Adipocyte (in vitro differentiated cells): ENCODE measurements at regions not wholly inside any gene's neighbourhood (a gene's known extent, or its start where the extent isn't known, plus 50 kb on each side); places are given as distances from the start of the nearest gene placed in this dataset.

Experiments
- DNase-seq: peaks from one replicate; pipeline ENCODE4 v3.0.0-alpha.2; 2015; ENCODE audit warnings: low read depth
- H3K27me3 ChIP-seq: replicated peaks from 2 replicates; pipeline ENCODE4 v1.7.0; 2013; ENCODE audit warnings: mild to moderate bottlenecking, low read length, moderate library complexity; ENCODE audit not compliant: control insufficient read depth, insufficient read depth
- H3K36me3 ChIP-seq: 2 replicates; pipeline ENCODE4 v1.7.0; 2013; ENCODE audit warnings: low read length, mild to moderate bottlenecking, moderate library complexity; ENCODE audit not compliant: control insufficient read depth, insufficient read depth, severe bottlenecking
- H3K4me1 ChIP-seq: 2 replicates; pipeline ENCODE4 v1.7.0; 2013; ENCODE audit warnings: mild to moderate bottlenecking, low read length, moderate library complexity; ENCODE audit not compliant: control insufficient read depth, insufficient read depth
- H3K4me3 ChIP-seq: 2 replicates; pipeline ENCODE4 v1.7.0; 2013; ENCODE audit warnings: mild to moderate bottlenecking, low read length, moderate library complexity
- H3K9ac ChIP-seq: 2 replicates; pipeline ENCODE4 v1.7.0; 2013; ENCODE audit warnings: mild to moderate bottlenecking, low read length, moderate library complexity
- H3K9me3 ChIP-seq: 2 replicates; pipeline ENCODE4 v1.7.0; 2013; ENCODE audit warnings: mild to moderate bottlenecking, low read length, moderate library complexity; ENCODE audit not compliant: control insufficient read depth

DNA sequence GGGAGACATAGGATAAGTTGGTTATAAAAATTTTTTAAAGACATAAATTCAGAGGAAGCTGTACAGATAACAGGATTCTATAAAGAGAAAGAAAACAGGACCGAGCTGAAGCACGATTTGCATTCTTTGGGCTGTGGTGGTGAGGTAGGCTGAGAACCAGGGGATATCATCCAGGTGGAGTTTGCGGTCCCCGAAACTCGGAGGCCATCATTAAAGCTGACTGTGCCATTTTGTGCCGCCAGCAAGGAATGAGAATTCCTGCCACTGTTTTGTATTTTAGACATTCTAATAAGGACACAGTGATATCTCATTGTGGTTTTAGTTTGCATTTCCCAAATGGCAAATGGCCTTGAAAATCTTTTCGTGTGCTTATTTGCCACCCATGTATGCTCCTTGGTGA lies 197.9 kb downstream of the IRF8 start:
- no peak overlapping the region for H3K9ac ChIP-seq
- no peaks in the 10 kb centered on the region for H3K36me3 ChIP-seq
- H3K27me3 ChIP-seq: peaks cover 49% of the 10 kb centered on the region
- no peak overlapping the region for H3K4me3 ChIP-seq
- H3K4me1 ChIP-seq: no peaks in the 10 kb centered on the region
- no peak for DNase-seq
- peaks cover 19% of the 10 kb centered on the region for H3K9me3 ChIP-seq

DNA sequence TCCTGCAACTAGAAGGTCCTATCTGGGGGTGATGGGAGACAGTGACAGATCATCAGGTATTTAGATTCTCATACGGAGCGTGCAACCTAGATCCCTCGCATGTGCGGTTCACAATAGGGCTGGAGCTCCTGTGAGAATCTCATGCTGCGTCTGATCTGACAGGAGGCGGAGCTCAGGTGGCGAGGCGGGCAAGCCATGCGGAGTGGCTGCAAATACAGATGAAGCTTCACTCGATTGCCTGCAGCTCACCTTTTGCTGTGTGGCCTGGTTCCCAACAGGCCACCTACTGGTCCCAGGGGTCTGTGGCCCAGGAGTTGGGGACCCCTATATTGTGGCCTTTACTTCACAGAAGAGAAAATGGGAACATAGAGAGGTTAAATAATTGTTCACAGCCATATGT lies 200.4 kb downstream of the IRF8 start:
- no peak for DNase-seq
- Histone ChIP-seq H3K9me3 (peaks cover 23% of the 10 kb centered on the region), H3K9ac (no peak overlapping the region), H3K4me3 (no peak overlapping the region), H3K4me1 (no peaks in the 10 kb centered on the region), H3K27me3 (peaks cover 56% of the 10 kb centered on the region), H3K36me3 (no peaks in the 10 kb centered on the region)

DNA sequence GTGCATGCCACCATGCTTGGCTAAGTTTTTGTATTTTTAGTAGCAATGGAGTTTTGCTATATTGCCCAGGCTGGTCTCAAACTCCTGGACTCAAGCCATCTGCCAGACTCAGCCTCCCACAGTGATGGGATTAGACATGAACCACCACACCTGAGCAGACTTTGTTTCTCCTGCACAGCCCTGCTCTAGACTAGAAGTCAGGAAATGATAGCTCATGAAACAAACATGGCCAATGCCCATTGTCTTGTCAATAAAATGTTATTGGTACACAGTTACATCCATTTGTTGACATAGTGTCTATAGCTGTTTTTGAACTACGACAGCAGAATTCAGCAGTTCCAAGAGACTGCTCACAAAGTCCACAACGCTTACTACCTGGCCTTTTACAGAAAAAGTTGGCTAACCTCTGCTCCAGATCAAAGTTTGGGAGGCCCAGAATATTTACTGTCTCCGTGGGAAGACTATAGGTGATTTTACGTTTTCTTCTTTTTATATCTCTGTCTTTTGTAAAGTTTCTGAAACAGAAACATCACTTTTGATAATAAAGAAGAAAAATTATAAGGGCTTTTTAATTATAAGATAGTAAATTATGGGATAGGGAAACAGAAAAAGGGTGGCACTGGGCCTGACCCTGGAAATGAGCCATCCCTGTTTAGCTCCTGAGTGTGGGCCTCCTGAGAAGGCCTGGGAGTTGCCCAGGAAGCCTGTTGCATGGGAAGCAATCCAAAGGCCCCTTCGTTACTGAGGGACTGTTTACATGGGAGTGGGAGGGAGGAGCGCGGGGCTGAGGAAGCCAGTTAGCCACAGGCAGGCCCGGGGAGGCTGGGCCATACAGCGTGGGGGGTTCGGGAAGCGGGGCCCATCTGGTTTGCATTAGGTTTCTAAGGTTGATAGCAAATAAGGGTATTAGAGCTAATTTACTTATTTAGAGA lies 201.5 kb downstream of the IRF8 start:
- H3K36me3 ChIP-seq: no peaks in the 10 kb centered on the region
- H3K9ac ChIP-seq: no peak overlapping the region
- peaks cover 56% of the 10 kb centered on the region for H3K27me3 ChIP-seq
- H3K4me3 ChIP-seq: no peak overlapping the region
- H3K9me3 ChIP-seq: peaks cover 23% of the 10 kb centered on the region
- DNase-seq: peak; percentile 25
- no peaks in the 10 kb centered on the region for H3K4me1 ChIP-seq

DNA sequence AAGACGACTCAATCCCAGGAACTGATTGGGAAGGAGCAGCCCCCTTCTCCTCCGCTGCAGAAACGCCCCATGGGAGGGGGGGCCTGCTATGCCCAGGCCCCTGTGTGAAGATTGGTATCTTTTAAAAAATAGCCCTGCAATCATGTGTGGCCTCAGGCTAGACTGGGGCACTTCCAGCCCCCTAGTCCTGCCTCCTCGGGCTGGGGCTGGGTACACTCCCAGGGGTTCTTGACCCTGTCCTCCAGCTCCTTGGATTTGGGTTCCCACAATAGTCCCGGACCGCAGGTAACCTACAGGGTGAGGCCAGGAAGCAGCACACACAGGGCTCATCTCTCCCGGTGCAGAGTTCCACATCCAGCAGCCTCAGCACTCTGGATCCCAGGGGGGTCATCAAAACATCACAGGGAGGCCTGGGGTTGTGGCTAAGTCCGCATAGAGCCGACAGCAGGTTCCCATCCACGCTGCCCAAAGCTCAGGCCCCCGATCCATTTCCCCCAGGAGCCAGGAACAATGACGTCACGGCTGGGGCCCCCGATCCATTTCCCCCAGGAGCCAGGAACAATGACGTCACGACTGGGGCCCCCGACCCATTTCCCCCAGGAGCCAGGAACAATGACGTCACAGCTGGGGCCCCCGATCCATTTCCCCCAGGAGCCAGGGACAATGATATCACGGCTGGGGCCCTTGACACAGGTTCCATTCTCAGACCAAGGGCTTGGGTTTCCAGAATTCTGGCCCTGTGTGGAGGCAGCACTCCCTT lies 202.4 kb downstream of the IRF8 start:
- Histone ChIP-seq H3K9ac (no peak overlapping the region), H3K4me3 (no peak overlapping the region), H3K9me3 (peaks cover 22% of the 10 kb centered on the region), H3K4me1 (no peaks in the 10 kb centered on the region), H3K27me3 (peaks cover 56% of the 10 kb centered on the region), H3K36me3 (no peaks in the 10 kb centered on the region)
- no peak for DNase-seq

DNA sequence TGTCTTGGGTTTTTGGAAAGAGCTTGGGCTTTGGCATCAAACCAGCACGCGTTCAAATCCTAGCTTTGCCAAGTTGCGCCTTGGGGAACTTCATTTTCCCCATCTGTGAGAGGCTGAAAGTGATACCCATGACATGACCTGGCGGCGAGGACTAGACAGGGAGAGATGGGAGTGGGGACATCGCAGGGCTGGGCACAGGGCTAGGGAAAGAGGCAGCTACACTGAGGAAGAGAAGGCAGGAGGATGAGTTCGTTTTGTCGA lies 202.9 kb downstream of the IRF8 start:
- no peaks in the 10 kb centered on the region for H3K36me3 ChIP-seq
- DNase-seq: no peak
- H3K27me3 ChIP-seq: peaks cover 54% of the 10 kb centered on the region
- no peak overlapping the region for H3K9ac ChIP-seq
- H3K4me3 ChIP-seq: no peak overlapping the region
- H3K9me3 ChIP-seq: peaks cover 17% of the 10 kb centered on the region
- H3K4me1 ChIP-seq: no peaks in the 10 kb centered on the region

DNA sequence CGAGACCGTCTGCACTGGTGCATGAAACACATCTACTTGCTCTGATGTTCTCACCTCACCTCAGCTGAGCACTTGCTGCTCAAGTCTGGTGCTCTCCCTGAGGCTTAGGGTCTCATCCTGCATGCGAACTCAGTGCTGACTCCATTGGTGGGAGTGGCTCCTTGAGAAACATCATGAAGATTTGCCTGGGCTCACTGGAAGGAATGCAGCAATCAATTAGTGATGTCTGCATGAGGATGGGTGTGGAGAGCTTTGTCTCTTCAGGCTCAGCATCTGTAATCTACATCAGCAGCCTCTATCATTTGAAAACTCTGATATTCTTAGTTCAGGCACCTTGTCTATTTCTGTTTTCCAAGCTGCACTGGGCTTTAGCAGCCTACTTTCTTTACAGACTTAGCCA lies 204.4 kb downstream of the IRF8 start:
- Histone ChIP-seq H3K4me1 (no peaks in the 10 kb centered on the region), H3K4me3 (no peak overlapping the region), H3K9ac (no peak overlapping the region), H3K36me3 (no peaks in the 10 kb centered on the region), H3K9me3 (peaks cover 4% of the 10 kb centered on the region), H3K27me3 (peaks cover 57% of the 10 kb centered on the region)
- no peak for DNase-seq

DNA sequence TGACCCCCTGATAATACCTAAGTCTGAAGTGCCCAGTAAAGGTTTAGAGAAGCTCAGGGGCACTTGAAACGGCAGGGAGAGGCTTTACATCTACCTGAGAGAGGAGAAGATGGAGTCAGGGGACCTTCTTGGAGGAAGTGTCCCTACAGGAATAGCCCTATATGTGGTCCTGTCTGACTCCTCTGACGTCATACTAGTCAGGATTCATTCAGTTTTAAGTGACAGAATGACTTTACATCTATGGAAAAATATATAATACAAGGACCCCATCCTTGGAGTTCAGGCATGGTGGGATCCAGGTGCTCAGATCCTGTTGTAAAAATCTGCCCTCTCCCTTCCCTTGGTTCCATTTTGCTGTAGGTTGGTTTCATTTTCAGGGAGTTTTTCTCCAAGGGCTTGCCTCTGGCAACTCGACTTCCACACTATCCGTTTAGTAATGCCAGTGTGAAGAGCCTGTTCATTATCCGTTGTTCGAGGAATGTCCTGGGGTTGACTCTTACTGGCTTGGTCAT lies 205.6 kb downstream of the IRF8 start:
- no peak for DNase-seq
- H3K27me3 ChIP-seq: peaks cover 48% of the 10 kb centered on the region
- H3K4me3 ChIP-seq: no peak overlapping the region
- H3K4me1 ChIP-seq: no peaks in the 10 kb centered on the region
- no peak overlapping the region for H3K9ac ChIP-seq
- H3K9me3 ChIP-seq: peaks cover 4% of the 10 kb centered on the region
- H3K36me3 ChIP-seq: no peaks in the 10 kb centered on the region

DNA sequence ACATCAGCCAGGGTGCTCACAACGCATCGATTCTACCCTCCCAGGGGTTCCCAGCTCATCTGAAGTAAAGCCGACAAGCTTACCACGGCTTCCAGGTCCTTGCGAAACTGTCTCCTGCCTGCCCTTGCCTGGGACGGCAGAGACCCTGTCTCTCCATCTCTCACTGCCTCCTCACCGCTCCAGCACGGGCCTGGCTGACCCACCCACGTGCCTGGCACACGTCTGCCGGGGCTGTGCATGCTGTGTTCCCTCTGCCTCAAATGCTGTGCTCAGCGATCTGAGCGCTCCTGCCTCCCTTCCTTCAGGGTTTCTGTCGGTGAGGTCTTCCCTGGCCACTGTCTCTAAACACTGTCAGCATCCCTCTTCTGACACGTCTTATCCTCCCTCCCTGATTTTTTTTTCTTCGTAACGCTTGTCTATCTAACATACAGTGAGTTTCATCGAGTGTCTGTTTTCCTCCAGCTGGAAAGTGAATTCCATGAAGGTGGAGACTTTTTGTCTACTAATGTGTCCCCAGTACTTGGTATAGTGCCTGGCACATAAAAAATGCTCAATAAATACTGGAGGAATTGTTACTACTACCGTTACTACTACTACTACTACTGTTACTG lies 208.4 kb downstream of the IRF8 start:
- Histone ChIP-seq H3K9me3 (peaks cover 4% of the 10 kb centered on the region), H3K4me3 (no peak overlapping the region), H3K9ac (no peak overlapping the region), H3K27me3 (peaks cover 51% of the 10 kb centered on the region), H3K4me1 (no peaks in the 10 kb centered on the region), H3K36me3 (no peaks in the 10 kb centered on the region)
- DNase-seq: no peak

DNA sequence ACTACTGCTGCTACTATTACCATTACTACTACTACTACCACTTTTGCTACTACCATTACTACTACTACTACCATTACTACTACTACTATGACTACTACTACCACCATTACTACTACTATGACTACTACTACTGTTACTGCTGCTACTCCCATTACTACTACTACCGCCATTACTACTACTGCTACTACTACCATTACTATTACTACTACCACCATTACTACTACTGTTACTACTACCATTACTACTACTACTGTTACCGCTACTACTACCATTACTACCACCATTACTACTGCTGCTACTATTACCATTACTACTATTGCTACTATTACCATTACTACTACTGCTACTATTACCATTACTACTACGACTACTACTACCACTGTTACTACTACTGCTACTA lies 209.1 kb downstream of the IRF8 start:
- H3K27me3 ChIP-seq: peaks cover 51% of the 10 kb centered on the region
- H3K36me3 ChIP-seq: no peaks in the 10 kb centered on the region
- H3K9me3 ChIP-seq: no peaks in the 10 kb centered on the region
- H3K4me3 ChIP-seq: no peak overlapping the region
- H3K4me1 ChIP-seq: no peaks in the 10 kb centered on the region
- no peak overlapping the region for H3K9ac ChIP-seq
- DNase-seq: no peak

DNA sequence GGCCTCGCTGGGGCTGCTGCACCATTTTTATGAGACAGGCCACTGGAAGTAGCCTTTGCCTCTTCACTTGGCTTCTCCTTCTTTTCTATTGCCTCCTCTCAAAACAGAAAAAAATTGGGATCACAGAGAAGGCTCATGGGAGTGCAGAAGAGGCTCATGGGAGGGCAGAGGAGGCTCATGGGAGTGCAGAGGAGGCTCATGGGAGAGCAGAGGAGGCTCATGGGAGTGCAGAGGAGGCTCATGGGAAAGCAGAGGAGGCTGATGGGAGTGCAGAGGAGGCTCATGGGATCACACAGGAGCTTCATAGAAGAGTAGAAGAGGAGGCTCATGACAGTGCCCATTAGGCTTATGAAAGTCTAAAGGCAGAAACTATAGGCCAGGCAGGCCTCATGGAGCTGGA lies 211.2 kb downstream of the IRF8 start:
- H3K27me3 ChIP-seq: peaks cover 41% of the 10 kb centered on the region
- no peak overlapping the region for H3K4me3 ChIP-seq
- no peaks in the 10 kb centered on the region for H3K9me3 ChIP-seq
- H3K36me3 ChIP-seq: no peaks in the 10 kb centered on the region
- H3K9ac ChIP-seq: no peak overlapping the region
- no peak for DNase-seq
- no peaks in the 10 kb centered on the region for H3K4me1 ChIP-seq

DNA sequence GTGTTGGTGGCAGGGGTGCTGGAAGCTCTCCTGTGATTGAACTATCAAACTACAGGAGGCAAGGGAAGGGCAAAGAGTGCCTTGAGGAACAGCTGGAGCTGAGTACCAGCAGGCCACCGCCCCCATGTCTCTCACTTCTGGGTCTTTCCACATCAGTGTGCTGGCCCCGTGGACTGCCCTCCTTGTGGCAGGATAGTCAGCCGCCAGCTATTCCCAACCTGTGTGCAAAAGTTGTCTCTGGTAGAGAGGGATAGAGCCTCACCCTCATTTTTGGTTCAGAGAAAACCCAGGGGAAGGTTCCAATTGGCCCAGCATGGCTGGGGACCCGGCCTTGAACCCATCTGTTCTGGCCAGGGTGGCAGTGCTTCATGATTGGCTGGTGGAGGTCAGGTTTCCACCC lies 211.8 kb downstream of the IRF8 start:
- no peak for DNase-seq
- peaks cover 41% of the 10 kb centered on the region for H3K27me3 ChIP-seq
- H3K4me1 ChIP-seq: no peaks in the 10 kb centered on the region
- H3K9ac ChIP-seq: no peak overlapping the region
- H3K4me3 ChIP-seq: no peak overlapping the region
- no peaks in the 10 kb centered on the region for H3K36me3 ChIP-seq
- no peaks in the 10 kb centered on the region for H3K9me3 ChIP-seq
